ENCODE measurements at regions not wholly inside any gene's neighbourhood (a gene's known extent, or its start where the extent isn't known, plus 50 kb on each side); places are given as distances from the start of the nearest gene placed in this dataset.
"Not testable (repeated sequence)": the region's sequence is repeated elsewhere in the genome, so short reads cannot be mapped to it uniquely, and the experiment has no call there.

DNA sequence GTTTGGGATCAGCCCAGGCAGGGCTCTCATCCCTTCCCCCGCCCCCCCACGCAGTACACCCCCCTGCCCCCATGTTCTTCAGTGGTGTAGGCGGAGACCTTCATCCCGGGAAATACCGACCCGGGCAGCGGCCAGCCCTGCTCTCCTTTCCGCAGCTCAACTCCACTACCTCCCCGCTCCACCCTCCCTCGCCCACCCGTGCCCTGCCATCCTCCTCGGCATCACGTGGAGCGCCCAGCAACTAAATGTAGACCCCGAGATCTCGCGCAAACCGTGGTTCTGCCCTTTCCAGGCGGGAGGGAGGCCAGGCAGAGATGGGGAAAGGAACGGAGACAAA lies 1932.2 kb upstream of the DEFB115 start:
- Histone ChIP-seq H3K36me3 (ENCODE audit: control insufficient read depth, insufficient read depth, low read length) (no peaks in the 10 kb centered on the region), H3K4me3 (replicated peaks; ENCODE audit: low read depth, low read length) (no peak overlapping the region), H3K27me3 (replicated peaks; ENCODE audit: control insufficient read depth, insufficient read depth, low read length) (no peaks in the 10 kb centered on the region)
- DNase-seq (ENCODE audit: extremely low read depth, insufficient read length) = no peak
- TF ChIP-seq, protein P1, sequence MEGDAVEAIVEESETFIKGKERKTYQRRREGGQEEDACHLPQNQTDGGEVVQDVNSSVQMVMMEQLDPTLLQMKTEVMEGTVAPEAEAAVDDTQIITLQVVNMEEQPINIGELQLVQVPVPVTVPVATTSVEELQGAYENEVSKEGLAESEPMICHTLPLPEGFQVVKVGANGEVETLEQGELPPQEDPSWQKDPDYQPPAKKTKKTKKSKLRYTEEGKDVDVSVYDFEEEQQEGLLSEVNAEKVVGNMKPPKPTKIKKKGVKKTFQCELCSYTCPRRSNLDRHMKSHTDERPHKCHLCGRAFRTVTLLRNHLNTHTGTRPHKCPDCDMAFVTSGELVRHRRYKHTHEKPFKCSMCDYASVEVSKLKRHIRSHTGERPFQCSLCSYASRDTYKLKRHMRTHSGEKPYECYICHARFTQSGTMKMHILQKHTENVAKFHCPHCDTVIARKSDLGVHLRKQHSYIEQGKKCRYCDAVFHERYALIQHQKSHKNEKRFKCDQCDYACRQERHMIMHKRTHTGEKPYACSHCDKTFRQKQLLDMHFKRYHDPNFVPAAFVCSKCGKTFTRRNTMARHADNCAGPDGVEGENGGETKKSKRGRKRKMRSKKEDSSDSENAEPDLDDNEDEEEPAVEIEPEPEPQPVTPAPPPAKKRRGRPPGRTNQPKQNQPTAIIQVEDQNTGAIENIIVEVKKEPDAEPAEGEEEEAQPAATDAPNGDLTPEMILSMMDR (IDR thresholded peaks at IDR 0.05; ENCODE audit: insufficient read depth, low read length, poor library complexity, severe bottlenecking) = no peak

DNA sequence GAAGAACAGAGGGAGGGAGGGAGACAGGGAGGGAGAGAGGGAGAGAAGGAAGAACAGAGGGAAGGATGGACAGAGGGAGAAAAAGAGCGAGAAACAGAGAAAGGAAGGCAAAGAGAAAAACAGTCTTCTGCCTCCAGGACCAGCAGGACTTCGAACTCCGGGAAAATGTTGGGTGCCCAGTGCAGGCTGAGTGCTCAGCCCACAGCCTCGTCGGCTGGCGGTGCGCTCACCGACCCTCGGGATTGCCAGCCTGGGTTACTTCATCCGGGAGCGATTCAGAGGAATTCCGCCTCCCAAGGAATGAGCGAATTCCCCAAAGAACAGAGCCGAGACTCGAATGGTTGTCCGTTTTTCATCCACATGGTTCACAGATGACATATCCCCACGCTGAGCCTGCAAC lies 1931.7 kb upstream of the DEFB115 start:
- not testable (repeated sequence) for H3K36me3 ChIP-seq (ENCODE audit: control insufficient read depth, insufficient read depth, low read length); DNase-seq (ENCODE audit: extremely low read depth, insufficient read length); H3K4me3 ChIP-seq (replicated peaks; ENCODE audit: low read depth, low read length); H3K27me3 ChIP-seq (replicated peaks; ENCODE audit: control insufficient read depth, insufficient read depth, low read length)

DNA sequence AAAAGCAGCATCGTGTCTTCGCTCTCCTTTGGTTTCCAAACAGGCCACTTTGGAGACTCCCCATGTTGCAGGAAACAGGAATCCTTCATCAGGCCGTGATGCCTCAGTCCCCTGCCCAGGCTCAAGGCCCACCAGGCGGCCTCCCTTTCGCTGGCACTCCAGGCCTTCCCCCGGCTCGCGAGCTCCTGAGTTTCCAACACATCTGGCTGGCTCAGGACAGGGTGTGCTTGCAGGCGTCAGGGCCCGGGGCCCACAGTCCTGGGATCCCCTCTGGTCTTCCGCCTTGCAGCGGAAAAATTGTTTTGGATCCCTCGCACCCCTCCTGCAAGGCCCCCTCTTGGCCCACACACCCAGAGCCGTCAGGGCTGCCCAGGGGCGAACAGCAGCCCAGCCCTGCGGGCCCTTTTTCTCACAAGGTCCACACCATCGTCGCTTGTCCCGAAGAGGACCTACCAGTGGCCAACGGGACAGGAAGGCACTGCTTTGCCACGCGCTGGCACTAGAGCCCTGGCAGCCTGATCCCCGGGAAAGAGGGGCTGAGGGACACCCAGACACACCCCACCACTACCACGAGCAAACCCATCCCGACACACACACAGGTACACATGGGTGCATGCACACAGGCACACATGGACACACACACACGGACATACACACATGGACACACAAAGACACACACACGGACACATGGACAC lies 1930.9 kb upstream of the DEFB115 start:
- TF ChIP-seq, protein P1 (IDR thresholded peaks at IDR 0.05; ENCODE audit: insufficient read depth, low read length, poor library complexity, severe bottlenecking) = no peak
- no peaks in the 10 kb centered on the region for H3K36me3 ChIP-seq (ENCODE audit: control insufficient read depth, insufficient read depth, low read length)
- no peak for DNase-seq (ENCODE audit: extremely low read depth, insufficient read length)
- H3K4me3 ChIP-seq (replicated peaks; ENCODE audit: low read depth, low read length) = no peak overlapping the region
- H3K27me3 ChIP-seq (replicated peaks; ENCODE audit: control insufficient read depth, insufficient read depth, low read length) = no peaks in the 10 kb centered on the region

DNA sequence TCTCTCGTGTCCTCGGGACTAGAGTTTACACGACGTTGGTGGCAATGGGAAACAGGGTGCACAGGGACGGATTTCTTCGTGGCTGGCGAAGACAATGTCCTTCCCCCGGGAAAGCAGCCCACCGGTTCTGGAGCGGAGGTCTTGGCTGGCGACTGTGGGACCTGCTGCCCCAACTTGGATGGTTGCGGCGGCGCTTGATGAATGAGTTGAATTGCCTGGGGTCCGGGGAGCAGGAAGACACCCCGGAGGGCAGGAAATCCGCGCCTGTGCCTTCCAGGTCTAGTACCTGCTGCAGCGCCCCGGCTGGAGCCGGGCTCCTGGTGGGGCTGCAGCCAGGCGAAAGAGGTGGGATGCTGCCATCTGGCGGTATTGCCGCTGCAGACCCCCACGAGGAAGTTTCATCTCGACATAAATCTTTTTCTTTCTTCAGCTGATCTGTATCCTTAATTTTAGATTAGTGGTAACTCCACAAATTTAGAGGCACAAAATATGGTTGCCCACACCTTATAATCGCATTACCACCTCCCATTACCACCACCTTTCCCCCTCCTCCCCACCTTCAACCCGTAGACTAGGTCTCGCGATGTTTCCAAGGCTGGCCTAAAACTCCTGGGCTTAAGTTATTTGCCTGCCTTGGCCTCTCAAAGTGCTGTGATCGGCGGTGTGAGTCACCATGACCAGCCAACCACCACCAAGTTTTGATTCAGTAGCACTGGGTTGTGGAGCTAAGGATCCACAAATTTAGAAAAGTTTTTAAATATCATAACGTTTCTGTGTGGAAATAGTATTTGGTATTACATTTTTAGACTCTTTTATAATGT lies 1929.7 kb upstream of the DEFB115 start:
- not testable (repeated sequence) for DNase-seq (ENCODE audit: extremely low read depth, insufficient read length); H3K4me3 ChIP-seq (replicated peaks; ENCODE audit: low read depth, low read length); H3K27me3 ChIP-seq (replicated peaks; ENCODE audit: control insufficient read depth, insufficient read depth, low read length); H3K36me3 ChIP-seq (ENCODE audit: control insufficient read depth, insufficient read depth, low read length)

DNA sequence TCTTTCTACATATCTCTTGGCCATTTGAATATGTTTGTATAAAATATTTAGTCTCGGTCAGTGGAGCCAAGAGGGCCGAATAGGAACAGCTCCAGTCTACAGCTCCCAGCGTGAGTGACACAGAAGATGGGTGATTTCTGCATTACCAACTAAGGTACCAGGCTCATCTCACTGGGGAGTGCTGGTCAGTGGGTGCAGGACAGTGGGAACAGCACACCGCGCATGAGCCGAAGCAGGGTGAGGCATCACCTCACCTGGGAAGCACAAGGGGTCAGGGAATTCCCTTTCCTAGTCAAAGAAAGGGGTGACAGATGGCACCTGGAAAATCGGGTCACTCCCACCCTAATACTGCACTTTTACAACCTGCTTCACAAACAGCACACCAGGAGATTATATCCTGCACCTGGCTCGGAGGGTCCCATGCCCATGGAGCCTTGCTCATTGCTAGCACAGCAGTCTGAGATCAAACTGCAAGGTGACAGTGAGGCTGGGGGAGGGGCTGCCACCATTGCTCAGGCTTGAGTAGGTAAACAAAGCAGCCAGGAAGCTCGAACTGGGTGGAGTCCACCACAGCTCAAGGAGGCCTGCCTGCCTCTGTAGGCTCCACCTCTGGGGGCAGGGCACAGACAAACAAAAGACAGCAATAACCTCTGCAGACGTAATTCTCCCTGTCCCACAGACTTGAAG lies 1926.9 kb upstream of the DEFB115 start:
- H3K4me3 ChIP-seq (replicated peaks; ENCODE audit: low read depth, low read length); H3K36me3 ChIP-seq (ENCODE audit: control insufficient read depth, insufficient read depth, low read length); H3K27me3 ChIP-seq (replicated peaks; ENCODE audit: control insufficient read depth, insufficient read depth, low read length); DNase-seq (ENCODE audit: extremely low read depth, insufficient read length): not testable (repeated sequence)

DNA sequence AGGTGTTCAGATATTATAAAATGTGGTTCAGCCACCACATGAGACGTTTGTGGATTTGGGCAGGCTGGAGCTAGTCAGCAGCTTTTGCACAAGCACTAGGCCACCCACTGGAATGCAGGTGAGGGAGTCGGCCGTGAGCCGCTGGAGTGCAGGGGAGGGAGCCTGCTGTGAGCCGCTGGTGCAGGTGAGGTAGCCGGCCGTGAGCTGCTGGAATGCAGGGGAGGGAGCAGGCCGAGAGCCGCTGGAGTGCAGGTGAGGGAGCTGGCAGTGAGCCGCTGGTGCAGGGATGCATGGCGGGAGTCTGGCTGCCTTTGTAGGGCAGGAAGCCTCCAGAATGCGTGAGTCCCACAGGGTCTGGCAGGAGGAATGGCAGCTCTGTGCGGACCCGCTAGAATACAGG lies 1907.6 kb upstream of the DEFB115 start:
- no peak for DNase-seq (ENCODE audit: extremely low read depth, insufficient read length)
- H3K27me3 ChIP-seq (replicated peaks; ENCODE audit: control insufficient read depth, insufficient read depth, low read length) = no peaks in the 10 kb centered on the region
- H3K36me3 ChIP-seq (ENCODE audit: control insufficient read depth, insufficient read depth, low read length) = no peaks in the 10 kb centered on the region
- no peak overlapping the region for H3K4me3 ChIP-seq (replicated peaks; ENCODE audit: low read depth, low read length)
- TF ChIP-seq, protein P1 (IDR thresholded peaks at IDR 0.05; ENCODE audit: insufficient read depth, low read length, poor library complexity, severe bottlenecking) = no peak

- H3K4me3 ChIP-seq (replicated peaks; ENCODE audit: low read depth, low read length); H3K27me3 ChIP-seq (replicated peaks; ENCODE audit: control insufficient read depth, insufficient read depth, low read length); DNase-seq (ENCODE audit: extremely low read depth, insufficient read length); H3K36me3 ChIP-seq (ENCODE audit: control insufficient read depth, insufficient read depth, low read length): not testable (repeated sequence)
Measured at GRCh38 chr20:29375937-29376336, 1881.5 kb upstream of the DEFB115 start.

- not testable (repeated sequence) for H3K27me3 ChIP-seq (replicated peaks; ENCODE audit: control insufficient read depth, insufficient read depth, low read length); H3K36me3 ChIP-seq (ENCODE audit: control insufficient read depth, insufficient read depth, low read length); DNase-seq (ENCODE audit: extremely low read depth, insufficient read length); H3K4me3 ChIP-seq (replicated peaks; ENCODE audit: low read depth, low read length)
Measured at GRCh38 chr20:29392853-29393252, 1864.6 kb upstream of the DEFB115 start.

Measured in GM06990 (cell line).